Amygdala (tissue), 56 donors: ENCODE measurements at regions not wholly inside any gene's neighbourhood (a gene's known extent, or its start where the extent isn't known, plus 50 kb on each side); places are given as distances from the start of the nearest gene placed in this dataset.

Experiments used
- DNase-seq, 56 donors: peaks; one replicate each; lab custom pipeline; 2025; lab: John Stamatoyannopoulos, UW

GRCh38 chr18:68435581-68435980 is 279.3 kb downstream of the TMX3 start:
- no peak for DNase-seq

GRCh38 chr18:68431922-68432198 is 283.0 kb downstream of the TMX3 start:
- no peak for DNase-seq

GRCh38 chr18:68431111-68431921 is 283.6 kb downstream of the TMX3 start:
- no peak for DNase-seq

GRCh38 chr18:68429841-68430240 is 285.1 kb downstream of the TMX3 start:
- DNase-seq, result no peak

- DNase-seq, result no peak
These were observed 285.8 kb downstream of the TMX3 start for GRCh38 chr18:68429111-68429510.

GRCh38 chr18:68428661-68429060 is 286.2 kb downstream of the TMX3 start:
- DNase-seq, result no peak

- DNase-seq, result peak in 28 of 56 donors; percentile 1 to 61 (median 15)
These were observed 286.9 kb downstream of the TMX3 start for GRCh38 chr18:68427951-68428401.

- no peak for DNase-seq
These were observed 288.1 kb downstream of the TMX3 start for GRCh38 chr18:68426731-68427315.

- no peak for DNase-seq
These were observed 296.0 kb downstream of the TMX3 start for GRCh38 chr18:68418881-68419280.

- no peak for DNase-seq
These were observed 296.6 kb downstream of the TMX3 start for GRCh38 chr18:68418226-68418868.

- no peak for DNase-seq
These were observed 297.1 kb downstream of the TMX3 start for GRCh38 chr18:68417826-68418225.

- DNase-seq, result no peak
These were observed 297.6 kb downstream of the TMX3 start for GRCh38 chr18:68417166-68417799.

GRCh38 chr18:68414407-68414806 is 300.5 kb downstream of the TMX3 start:
- DNase-seq, result no peak

GRCh38 chr18:68409576-68409975 is 305.3 kb downstream of the TMX3 start:
- no peak for DNase-seq

- DNase-seq, result peak in 2 of 56 donors; percentile 2
These were observed 308.1 kb downstream of the TMX3 start for GRCh38 chr18:68406761-68407160.

- no peak for DNase-seq
These were observed 312.1 kb downstream of the TMX3 start for GRCh38 chr18:68402784-68403183.

- no peak for DNase-seq
These were observed 314.0 kb downstream of the TMX3 start for GRCh38 chr18:68400889-68401288.

GRCh38 chr18:68399721-68400120 is 315.2 kb downstream of the TMX3 start:
- DNase-seq, result no peak

- no peak for DNase-seq
These were observed 317.5 kb downstream of the TMX3 start for GRCh38 chr18:68397241-68398035.

GRCh38 chr18:68394705-68395104 is 320.2 kb downstream of the TMX3 start:
- DNase-seq, result no peak

- no peak for DNase-seq
These were observed 323.1 kb downstream of the TMX3 start for GRCh38 chr18:68391801-68392200.
